ENCODE measurements at regions not wholly inside any gene's neighbourhood (a gene's known extent, or its start where the extent isn't known, plus 50 kb on each side); places are given as distances from the start of the nearest gene placed in this dataset.

DNA sequence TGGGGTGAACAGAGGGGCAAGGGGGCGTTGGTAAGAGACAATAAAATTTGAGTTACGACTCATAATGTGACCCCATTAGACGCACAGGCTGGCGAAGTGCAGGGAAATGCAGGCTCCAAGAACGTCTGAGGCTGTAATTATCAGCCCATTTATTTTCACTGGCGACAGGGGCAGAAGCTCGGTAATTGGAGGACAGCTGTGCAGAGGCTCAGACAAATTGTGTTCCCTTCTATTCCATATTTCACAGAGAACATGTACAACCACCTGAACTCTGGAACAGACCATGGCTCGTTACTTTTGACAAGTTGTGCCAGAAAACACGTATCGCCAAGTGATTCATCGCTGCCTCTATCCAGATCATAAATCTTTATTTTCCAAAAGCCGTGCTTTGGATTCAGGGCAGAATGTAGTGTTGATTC lies 137.3 kb upstream of the FRMD4A start:
- no peak for DNase-seq
- Mint-ChIP-seq H3K4me1 (no peaks in the 10 kb centered on the region), H3K4me3 (no peak overlapping the region), H3K36me3 (ENCODE audit: low read depth) (peaks cover 3% of the 10 kb centered on the region), H3K27me3 (peaks cover 62% of the 10 kb centered on the region), H3K27ac (no peak overlapping the region)
- no peaks in the 10 kb centered on the region for H3K9me3 ChIP-seq (ENCODE audit: control insufficient read depth, low read length, poor library complexity, severe bottlenecking)
- ATAC-seq, result no peak

DNA sequence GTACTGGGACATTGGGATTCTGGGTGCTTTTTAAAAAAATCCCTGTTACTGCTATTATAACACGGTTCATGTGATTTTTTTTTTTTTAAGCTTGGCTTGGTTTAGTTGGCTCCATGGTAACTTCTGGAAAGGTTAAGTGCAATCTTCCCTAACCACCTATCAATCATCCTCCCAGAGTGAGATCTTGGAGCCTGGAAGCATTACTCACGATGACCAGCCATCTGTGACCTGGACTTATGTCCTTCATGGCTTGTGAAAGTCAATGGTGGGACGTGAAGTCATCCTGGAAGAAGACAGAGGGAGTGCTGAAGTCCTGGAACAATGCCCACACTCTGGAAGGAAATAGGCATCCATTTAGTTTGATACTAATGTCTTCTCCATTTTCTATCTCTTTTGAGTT lies 135.5 kb upstream of the FRMD4A start:
- Mint-ChIP-seq H3K4me3 (no peak overlapping the region), H3K27me3 (peaks cover 51% of the 10 kb centered on the region), H3K4me1 (no peaks in the 10 kb centered on the region), H3K27ac (no peak overlapping the region), H3K36me3 (ENCODE audit: low read depth) (no peaks in the 10 kb centered on the region)
- no peaks in the 10 kb centered on the region for H3K9me3 ChIP-seq (ENCODE audit: control insufficient read depth, low read length, poor library complexity, severe bottlenecking)
- ATAC-seq (no peak), DNase-seq (no peak)

DNA sequence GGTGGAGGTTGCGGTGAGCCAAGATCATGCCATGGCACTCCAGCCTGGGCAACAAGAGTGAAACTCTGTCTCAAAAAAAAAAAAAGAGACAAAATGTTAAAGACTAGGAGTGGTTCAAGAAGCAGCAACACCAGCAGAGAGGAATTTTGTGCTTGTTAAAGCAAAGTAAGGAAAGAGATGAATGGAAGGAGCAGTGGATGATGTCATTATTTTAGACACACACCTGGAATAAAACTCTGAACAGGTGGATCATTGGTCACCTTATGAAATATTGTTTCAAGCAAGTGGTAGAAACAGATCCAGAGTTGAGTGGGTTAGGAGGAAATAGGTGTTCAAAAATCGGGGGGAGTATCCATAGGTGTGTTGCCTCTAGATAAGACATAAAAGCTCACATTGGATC lies 129.7 kb upstream of the FRMD4A start:
- H3K9me3 ChIP-seq (ENCODE audit: control insufficient read depth, low read length, poor library complexity, severe bottlenecking), result no peaks in the 10 kb centered on the region
- H3K27ac Mint-ChIP-seq, result no peak overlapping the region
- H3K36me3 Mint-ChIP-seq (ENCODE audit: low read depth), result no peaks in the 10 kb centered on the region
- peaks cover 24% of the 10 kb centered on the region for H3K27me3 Mint-ChIP-seq
- ATAC-seq, result no peak
- no peak for DNase-seq
- peaks cover 3% of the 10 kb centered on the region for H3K4me1 Mint-ChIP-seq
- H3K4me3 Mint-ChIP-seq, result no peak overlapping the region

DNA sequence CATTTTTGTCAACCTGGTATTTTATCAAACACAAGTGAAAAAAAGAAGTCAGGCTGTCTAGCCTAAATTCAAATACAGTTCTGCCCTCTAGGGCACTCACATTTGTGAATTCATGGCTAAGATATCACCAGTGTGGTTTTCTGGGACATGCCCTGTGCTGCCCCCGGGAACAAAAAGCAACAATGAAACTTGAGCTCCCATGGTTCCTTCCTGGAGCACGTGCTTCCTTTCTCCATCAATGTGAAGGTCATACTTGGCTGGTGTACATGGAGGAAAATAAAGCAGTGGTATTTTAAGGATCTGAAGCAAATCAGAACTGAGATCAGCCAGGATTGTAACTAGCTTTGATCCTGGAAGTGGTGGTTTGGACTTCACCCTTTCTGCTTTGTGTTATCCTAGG lies 128.9 kb upstream of the FRMD4A start:
- ATAC-seq, result no peak
- DNase-seq, result no peak

DNA sequence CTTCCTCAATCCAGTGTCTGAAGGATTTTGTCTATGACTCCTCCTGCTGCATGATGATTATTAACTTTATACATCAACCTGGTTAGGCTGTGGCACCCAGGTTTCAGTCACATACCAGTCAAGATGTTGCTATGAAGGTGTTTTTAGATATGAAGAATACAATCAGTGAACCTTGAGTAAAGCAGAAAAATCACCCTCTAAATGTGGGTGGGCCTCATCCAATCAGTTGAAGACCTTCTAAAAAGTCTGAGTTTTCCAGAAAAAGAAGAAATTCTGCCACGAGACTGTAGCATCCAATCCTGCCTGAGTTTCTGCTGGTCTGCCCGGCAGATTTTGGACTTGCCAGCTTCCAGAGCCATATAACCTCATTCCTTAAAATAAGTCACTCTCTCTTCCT lies 126.1 kb upstream of the FRMD4A start:
- Mint-ChIP-seq H3K36me3 (ENCODE audit: low read depth) (no peaks in the 10 kb centered on the region), H3K27me3 (peaks cover 24% of the 10 kb centered on the region), H3K27ac (no peak overlapping the region), H3K4me3 (no peak overlapping the region), H3K4me1 (peaks cover 3% of the 10 kb centered on the region)
- ATAC-seq (no peak), DNase-seq (no peak)
- no peaks in the 10 kb centered on the region for H3K9me3 ChIP-seq (ENCODE audit: control insufficient read depth, low read length, poor library complexity, severe bottlenecking)

More for the DNA sequence above, 128.9 kb upstream of the FRMD4A start:
- Mint-ChIP-seq H3K27me3 (peaks cover 24% of the 10 kb centered on the region), H3K36me3 (ENCODE audit: low read depth) (no peaks in the 10 kb centered on the region), H3K27ac (no peak overlapping the region), H3K4me3 (no peak overlapping the region), H3K4me1 (peaks cover 3% of the 10 kb centered on the region)
- H3K9me3 ChIP-seq (ENCODE audit: control insufficient read depth, low read length, poor library complexity, severe bottlenecking), result no peaks in the 10 kb centered on the region

DNA sequence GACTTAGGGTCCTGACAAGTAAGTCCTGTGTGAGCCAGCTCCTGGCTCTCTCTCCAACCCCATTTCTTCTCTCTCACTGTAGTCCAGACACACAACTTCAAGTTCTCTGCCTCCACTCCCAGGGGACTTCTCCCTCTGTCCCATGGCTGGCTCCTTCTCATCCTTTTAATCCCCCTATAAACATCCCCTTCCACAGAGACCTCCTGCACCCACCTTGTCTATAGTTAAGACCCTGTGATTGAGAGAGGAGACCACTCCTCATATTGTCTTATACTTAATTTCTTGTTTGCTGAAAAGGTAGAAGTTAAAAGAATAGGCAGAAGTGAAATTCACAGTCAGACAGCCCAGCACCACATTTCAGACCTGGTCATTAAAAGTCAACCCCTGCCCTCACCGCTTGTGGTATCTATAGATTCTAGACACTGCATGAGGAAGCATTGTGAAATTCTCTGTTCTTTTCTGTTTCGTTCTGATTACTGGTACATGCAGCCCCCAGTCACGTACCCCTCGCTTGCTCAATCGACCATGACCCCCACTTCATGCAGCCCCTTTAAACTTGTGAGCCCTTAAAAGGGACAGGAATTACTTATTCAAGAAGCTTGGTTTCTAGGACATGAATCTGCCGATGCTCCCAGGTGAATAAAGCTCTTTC lies 125.6 kb upstream of the FRMD4A start:
- Mint-ChIP-seq H3K4me3 (no peak overlapping the region), H3K4me1 (peaks cover 3% of the 10 kb centered on the region), H3K36me3 (ENCODE audit: low read depth) (no peaks in the 10 kb centered on the region), H3K27ac (no peak overlapping the region), H3K27me3 (peaks cover 21% of the 10 kb centered on the region)
- no peaks in the 10 kb centered on the region for H3K9me3 ChIP-seq (ENCODE audit: control insufficient read depth, low read length, poor library complexity, severe bottlenecking)
- ATAC-seq (no peak), DNase-seq (no peak)

DNA sequence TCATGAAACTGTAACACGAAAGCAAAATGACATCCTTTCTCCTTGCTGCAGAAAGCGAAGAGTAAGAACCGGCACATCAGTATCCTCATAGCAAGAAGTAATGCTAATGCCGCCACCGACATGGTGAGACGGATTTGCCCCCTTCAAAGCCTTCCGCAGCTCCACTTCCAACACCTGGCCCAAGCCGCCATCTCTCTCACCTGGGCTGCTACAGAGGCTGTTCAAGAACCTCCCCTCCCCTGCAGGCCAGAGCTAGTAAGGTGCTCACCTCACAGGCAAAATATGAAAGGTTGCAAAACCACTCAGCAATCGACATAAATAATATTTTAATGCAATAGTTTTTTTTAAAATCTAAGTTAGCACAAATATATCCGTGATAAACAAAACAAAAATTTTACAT lies 123.9 kb upstream of the FRMD4A start:
- peaks cover 7% of the 10 kb centered on the region for H3K27me3 Mint-ChIP-seq
- no peaks in the 10 kb centered on the region for H3K9me3 ChIP-seq (ENCODE audit: control insufficient read depth, low read length, poor library complexity, severe bottlenecking)
- no peak overlapping the region for H3K4me3 Mint-ChIP-seq
- no peaks in the 10 kb centered on the region for H3K36me3 Mint-ChIP-seq (ENCODE audit: low read depth)
- peaks cover 3% of the 10 kb centered on the region for H3K4me1 Mint-ChIP-seq
- DNase-seq (no peak), ATAC-seq (no peak)
- no peak overlapping the region for H3K27ac Mint-ChIP-seq

DNA sequence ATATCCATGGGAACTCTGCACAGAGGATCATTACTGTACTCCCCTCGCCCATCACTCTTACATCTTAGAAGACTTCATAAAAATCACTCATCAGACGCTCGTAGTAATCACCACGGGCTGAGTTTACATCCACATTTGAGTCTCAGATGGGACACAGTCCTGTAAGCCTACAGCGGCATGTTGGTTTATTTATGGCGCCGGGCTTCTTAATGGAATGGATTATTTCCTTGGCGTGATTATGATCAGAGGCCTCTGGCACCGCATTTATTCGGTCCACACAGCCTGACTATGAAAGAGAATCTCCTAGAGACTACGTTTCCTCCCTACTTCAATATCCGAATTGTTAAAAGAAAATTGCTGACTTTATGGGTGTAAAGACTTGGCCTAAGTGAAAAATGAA lies 123.5 kb upstream of the FRMD4A start:
- no peak for DNase-seq
- H3K4me1 Mint-ChIP-seq, result peaks cover 3% of the 10 kb centered on the region
- H3K27me3 Mint-ChIP-seq, result peaks cover 7% of the 10 kb centered on the region

DNA sequence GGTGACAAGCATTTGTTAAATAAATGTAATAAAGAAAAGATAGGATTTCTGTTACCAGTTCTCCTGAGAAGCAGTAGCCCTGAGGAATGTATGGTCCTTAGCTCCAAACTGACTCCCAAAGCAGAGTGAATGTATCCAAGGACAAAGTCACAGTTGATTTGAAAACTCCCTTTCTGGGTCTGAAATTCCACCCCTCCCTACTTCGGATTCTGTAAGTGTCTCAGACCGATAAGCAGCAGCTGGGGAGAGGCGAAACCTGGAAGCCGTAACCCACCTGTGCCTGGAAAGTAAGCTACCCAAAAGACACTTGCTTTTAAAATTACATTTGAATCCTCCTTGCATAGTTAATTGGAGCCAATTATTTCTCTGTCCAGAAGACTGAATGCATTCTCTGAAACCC lies 122.9 kb upstream of the FRMD4A start:
- DNase-seq (no peak), ATAC-seq (no peak)
- Mint-ChIP-seq H3K4me1 (peaks cover 3% of the 10 kb centered on the region), H3K27ac (no peak overlapping the region), H3K36me3 (ENCODE audit: low read depth) (no peaks in the 10 kb centered on the region), H3K27me3 (peaks cover 7% of the 10 kb centered on the region), H3K4me3 (no peak overlapping the region)
- H3K9me3 ChIP-seq (ENCODE audit: control insufficient read depth, low read length, poor library complexity, severe bottlenecking), result no peaks in the 10 kb centered on the region

More for the DNA sequence above, 123.5 kb upstream of the FRMD4A start:
- no peak for ATAC-seq
- H3K36me3 Mint-ChIP-seq (ENCODE audit: low read depth), result no peaks in the 10 kb centered on the region
- H3K9me3 ChIP-seq (ENCODE audit: control insufficient read depth, low read length, poor library complexity, severe bottlenecking), result no peaks in the 10 kb centered on the region
- H3K4me3 Mint-ChIP-seq, result no peak overlapping the region
- H3K27ac Mint-ChIP-seq, result no peak overlapping the region

DNA sequence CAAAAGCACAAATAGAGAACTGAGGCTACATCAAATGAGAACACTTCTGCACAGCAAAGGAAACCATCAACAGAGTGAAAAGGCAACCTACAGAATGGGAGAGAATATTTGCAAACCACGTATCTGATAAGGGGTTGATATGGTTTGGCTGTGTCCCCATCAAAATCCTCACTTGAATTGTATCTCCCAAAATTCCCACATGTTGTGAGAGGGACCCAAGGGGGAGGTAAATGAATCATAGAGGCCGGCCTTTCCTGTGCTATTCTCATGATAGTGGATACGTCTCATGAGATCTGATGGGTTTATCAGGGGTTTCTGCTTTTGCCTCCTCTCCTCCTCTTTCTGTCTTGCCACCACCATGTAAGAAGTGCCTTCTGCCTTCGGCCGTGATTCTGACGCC lies 120.6 kb upstream of the FRMD4A start:
- DNase-seq, result no peak
- Mint-ChIP-seq H3K4me3 (no peak overlapping the region), H3K27ac (no peak overlapping the region)

DNA sequence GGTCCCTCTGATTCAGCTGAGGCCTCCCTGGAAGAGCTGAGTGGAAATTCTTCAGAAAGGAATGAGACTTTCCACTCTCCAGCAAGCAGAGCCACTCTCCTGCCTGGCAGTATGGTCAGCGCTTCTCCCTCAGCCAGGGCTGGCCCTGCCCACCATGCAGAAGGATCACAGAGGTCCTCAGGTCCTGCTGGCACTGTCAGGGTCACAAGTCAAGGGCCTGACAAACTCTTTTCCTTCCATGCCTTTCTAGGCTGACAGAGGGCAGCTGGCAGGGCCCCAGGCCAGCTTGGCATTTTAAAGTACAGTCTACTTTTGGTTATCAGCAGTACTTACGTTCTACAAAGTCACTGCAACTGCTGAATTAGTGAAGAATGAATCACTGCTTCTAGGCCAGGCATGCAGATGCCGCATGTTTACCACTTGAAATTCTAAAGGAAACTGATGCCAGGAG lies 119.3 kb upstream of the FRMD4A start:
- H3K27me3 Mint-ChIP-seq, result peaks cover 4% of the 10 kb centered on the region
- H3K36me3 Mint-ChIP-seq (ENCODE audit: low read depth), result no peaks in the 10 kb centered on the region
- ATAC-seq (no peak), DNase-seq (no peak)
- no peaks in the 10 kb centered on the region for H3K4me1 Mint-ChIP-seq
- no peak overlapping the region for H3K27ac Mint-ChIP-seq
- H3K4me3 Mint-ChIP-seq, result no peak overlapping the region
- no peaks in the 10 kb centered on the region for H3K9me3 ChIP-seq (ENCODE audit: control insufficient read depth, low read length, poor library complexity, severe bottlenecking)

More for the DNA sequence above, 120.6 kb upstream of the FRMD4A start:
- ATAC-seq, result no peak
- no peaks in the 10 kb centered on the region for H3K9me3 ChIP-seq (ENCODE audit: control insufficient read depth, low read length, poor library complexity, severe bottlenecking)
- peaks cover 1% of the 10 kb centered on the region for H3K27me3 Mint-ChIP-seq
- no peaks in the 10 kb centered on the region for H3K36me3 Mint-ChIP-seq (ENCODE audit: low read depth)
- peaks cover 2% of the 10 kb centered on the region for H3K4me1 Mint-ChIP-seq

DNA sequence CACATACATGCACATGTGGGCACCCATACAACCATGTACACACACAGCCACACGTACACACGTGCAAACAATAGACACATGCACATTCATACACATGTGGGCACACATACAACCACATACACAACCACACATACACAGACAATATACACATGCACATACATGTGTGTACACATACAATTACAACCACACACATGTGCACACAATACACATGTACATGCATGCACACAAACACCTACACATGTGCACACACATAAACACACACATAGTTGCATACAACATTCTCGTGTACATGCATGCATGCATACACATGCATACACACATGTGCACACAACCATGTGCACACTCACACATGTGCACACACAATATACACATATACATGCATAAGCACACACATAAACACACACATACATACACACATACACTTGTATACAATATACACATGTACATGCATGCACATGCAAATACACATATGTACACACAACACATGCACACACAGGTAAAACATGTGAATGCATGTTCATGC lies 118.6 kb upstream of the FRMD4A start:
- ATAC-seq (no peak), DNase-seq (no peak)
- peaks cover 9% of the 10 kb centered on the region for H3K27me3 Mint-ChIP-seq
- no peaks in the 10 kb centered on the region for H3K4me1 Mint-ChIP-seq
- no peak overlapping the region for H3K4me3 Mint-ChIP-seq
- no peaks in the 10 kb centered on the region for H3K36me3 Mint-ChIP-seq (ENCODE audit: low read depth)
- no peaks in the 10 kb centered on the region for H3K9me3 ChIP-seq (ENCODE audit: control insufficient read depth, low read length, poor library complexity, severe bottlenecking)
- H3K27ac Mint-ChIP-seq, result no peak overlapping the region

DNA sequence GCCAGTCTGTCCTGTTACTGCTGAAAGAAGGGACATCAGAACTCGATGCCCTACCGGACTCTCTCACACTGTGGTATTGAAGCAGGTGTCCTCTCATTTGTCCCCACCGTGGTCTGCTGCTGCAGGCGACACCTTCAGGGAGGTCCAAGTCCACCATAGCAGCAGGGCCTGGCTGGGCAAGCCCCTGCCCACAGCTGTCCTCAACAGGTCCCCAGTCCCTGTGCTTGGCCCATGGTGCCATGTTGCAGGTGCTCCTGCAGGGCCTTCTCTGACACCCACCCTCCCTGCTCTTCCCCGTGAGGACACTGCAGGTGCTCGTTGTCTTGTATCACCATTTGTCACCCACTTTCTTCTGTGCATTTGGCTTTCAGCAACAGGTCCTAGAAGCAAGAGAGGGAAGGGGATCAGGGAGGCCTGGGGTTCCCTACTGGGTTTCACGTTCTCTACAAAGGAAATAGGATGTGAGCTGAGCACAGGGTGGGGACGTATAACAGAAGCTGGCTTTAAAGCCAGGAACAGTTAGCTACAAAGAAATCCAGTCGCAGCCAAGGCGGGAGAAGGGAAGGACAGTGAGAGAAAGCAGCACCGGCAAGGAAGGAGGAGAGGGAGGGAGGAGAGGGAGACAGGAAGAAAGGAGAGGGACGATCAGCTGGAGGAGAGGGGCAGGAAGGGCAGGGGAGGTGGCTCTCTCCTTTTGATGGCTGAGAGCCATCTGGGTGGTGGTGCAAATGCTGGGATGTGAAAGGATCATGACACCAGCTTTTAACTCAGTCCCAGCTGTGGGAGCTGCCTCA lies 117.7 kb upstream of the FRMD4A start:
- Mint-ChIP-seq H3K27me3 (peaks cover 9% of the 10 kb centered on the region), H3K27ac (no peak overlapping the region), H3K36me3 (ENCODE audit: low read depth) (no peaks in the 10 kb centered on the region), H3K4me3 (no peak overlapping the region), H3K4me1 (no peaks in the 10 kb centered on the region)
- no peaks in the 10 kb centered on the region for H3K9me3 ChIP-seq (ENCODE audit: control insufficient read depth, low read length, poor library complexity, severe bottlenecking)
- DNase-seq, result no peak
- no peak for ATAC-seq

Data from T-helper 17 cell (primary cell).